HG03095 (cell line): ENCODE measurements at regions not wholly inside any gene's neighbourhood (a gene's known extent, or its start where the extent isn't known, plus 50 kb on each side); places are given as distances from the start of the nearest gene placed in this dataset.
A peak's percentile ranks its signal among the peaks of the same experiment; 100 is the strongest.

Source experiments
- ATAC-seq: cut with Tn5 transposase; IDR thresholded peaks from one replicate; pipeline ENCODE4 v1.9.1; 2021; ENCODE audit warnings: moderate library complexity; ENCODE audit not compliant: unreplicated experiment

GRCh38 chr4:165610679-165611437 is 232.1 kb downstream of the CPE start:
- no peak for ATAC-seq

- ATAC-seq: peak; percentile 94
Observed at GRCh38 chr4:165612936-165613335, 234.1 kb downstream of the CPE start.

GRCh38 chr4:165613581-165613980 is 234.8 kb downstream of the CPE start:
- no peak for ATAC-seq

- no peak for ATAC-seq
Observed at GRCh38 chr4:165620913-165621312, 242.1 kb downstream of the CPE start.

- no peak for ATAC-seq
Observed at GRCh38 chr4:165621983-165622382, 243.2 kb downstream of the CPE start.

- no peak for ATAC-seq
Observed at GRCh38 chr4:165625281-165625680, 246.5 kb downstream of the CPE start.

- ATAC-seq: no peak
Observed at GRCh38 chr4:165626316-165626715, 246.7 kb upstream of the TLL1 start.

- ATAC-seq: no peak
Observed at GRCh38 chr4:165627128-165627527, 245.9 kb upstream of the TLL1 start.

- no peak for ATAC-seq
Observed at GRCh38 chr4:165627548-165627947, 245.5 kb upstream of the TLL1 start.

GRCh38 chr4:165628572-165628971 is 244.5 kb upstream of the TLL1 start:
- ATAC-seq: no peak

GRCh38 chr4:165630671-165631070 is 242.4 kb upstream of the TLL1 start:
- ATAC-seq: no peak

- ATAC-seq: no peak
Observed at GRCh38 chr4:165631208-165631894, 241.7 kb upstream of the TLL1 start.

- no peak for ATAC-seq
Observed at GRCh38 chr4:165631912-165632311, 241.1 kb upstream of the TLL1 start.

- no peak for ATAC-seq
Observed at GRCh38 chr4:165634766-165635165, 238.3 kb upstream of the TLL1 start.

GRCh38 chr4:165635381-165635780 is 237.7 kb upstream of the TLL1 start:
- ATAC-seq: no peak

- ATAC-seq: no peak
Observed at GRCh38 chr4:165635951-165636350, 237.1 kb upstream of the TLL1 start.

GRCh38 chr4:165651901-165652300 is 221.1 kb upstream of the TLL1 start:
- no peak for ATAC-seq

- no peak for ATAC-seq
Observed at GRCh38 chr4:165654556-165654955, 218.5 kb upstream of the TLL1 start.

- ATAC-seq: no peak
Observed at GRCh38 chr4:165656399-165656798, 216.6 kb upstream of the TLL1 start.

GRCh38 chr4:165656829-165657490 is 216.1 kb upstream of the TLL1 start:
- ATAC-seq: no peak

GRCh38 chr4:165662341-165662740 is 210.7 kb upstream of the TLL1 start:
- no peak for ATAC-seq

- ATAC-seq: no peak
Observed at GRCh38 chr4:165663411-165663810, 209.6 kb upstream of the TLL1 start.
